ENCODE measurements at regions not wholly inside any gene's neighbourhood (a gene's known extent, or its start where the extent isn't known, plus 50 kb on each side); places are given as distances from the start of the nearest gene placed in this dataset.

DNA sequence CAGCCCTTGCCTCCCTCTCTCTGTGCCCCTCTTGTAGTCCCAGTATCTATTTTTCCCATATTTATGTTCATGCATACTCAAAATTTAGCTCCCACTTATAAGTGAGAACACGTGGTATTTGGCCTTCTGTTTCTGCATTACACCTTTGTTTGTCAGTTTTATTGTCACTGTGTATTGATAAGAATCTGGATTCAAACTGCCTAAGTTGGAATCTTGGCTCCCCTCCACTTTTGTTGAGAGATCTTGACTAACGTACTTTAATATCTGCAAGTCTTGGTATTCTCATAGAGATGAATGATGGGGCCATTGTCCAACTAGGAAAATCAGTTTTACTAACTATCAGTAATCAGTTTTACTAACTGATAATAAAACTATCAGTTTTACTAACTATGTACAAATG, 87.8 kb upstream of the PRMT6 start:
- H3K4me1 ChIP-seq (ENCODE audit: control insufficient read depth, insufficient read depth, low read length) = no peaks in the 10 kb centered on the region
- in situ Hi-C loops (cut with HindIII; ENCODE audit: low pct_unique_long_range_greater_than_20kb, low sequenced_read_pairs) (no loop called here), intact Hi-C loops (cut with micrococcal nuclease; ENCODE audit: unreplicated experiment) (no loop called here)
- ChIA-PET POLR2A (no interaction called here), CTCF (no interaction called here)
- no TSS peak for BruUV-seq (replicated peaks)
- H3K4me3 ChIP-seq (ENCODE audit: low read depth in 2 of 2, low read length in 2 of 2) = no peak overlapping the region
- no peak for TF ChIP-seq POLR2AphosphoS5 (IDR thresholded peaks at IDR 0.05; ENCODE audit: low read depth, low read length)
- TF ChIP-seq, protein P1, sequence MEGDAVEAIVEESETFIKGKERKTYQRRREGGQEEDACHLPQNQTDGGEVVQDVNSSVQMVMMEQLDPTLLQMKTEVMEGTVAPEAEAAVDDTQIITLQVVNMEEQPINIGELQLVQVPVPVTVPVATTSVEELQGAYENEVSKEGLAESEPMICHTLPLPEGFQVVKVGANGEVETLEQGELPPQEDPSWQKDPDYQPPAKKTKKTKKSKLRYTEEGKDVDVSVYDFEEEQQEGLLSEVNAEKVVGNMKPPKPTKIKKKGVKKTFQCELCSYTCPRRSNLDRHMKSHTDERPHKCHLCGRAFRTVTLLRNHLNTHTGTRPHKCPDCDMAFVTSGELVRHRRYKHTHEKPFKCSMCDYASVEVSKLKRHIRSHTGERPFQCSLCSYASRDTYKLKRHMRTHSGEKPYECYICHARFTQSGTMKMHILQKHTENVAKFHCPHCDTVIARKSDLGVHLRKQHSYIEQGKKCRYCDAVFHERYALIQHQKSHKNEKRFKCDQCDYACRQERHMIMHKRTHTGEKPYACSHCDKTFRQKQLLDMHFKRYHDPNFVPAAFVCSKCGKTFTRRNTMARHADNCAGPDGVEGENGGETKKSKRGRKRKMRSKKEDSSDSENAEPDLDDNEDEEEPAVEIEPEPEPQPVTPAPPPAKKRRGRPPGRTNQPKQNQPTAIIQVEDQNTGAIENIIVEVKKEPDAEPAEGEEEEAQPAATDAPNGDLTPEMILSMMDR (IDR thresholded peaks at IDR 0.05) = no peak
- TF ChIP-seq TCF7L2 (IDR thresholded peaks at IDR 0.05; ENCODE audit: low read depth, low read length) = no peak
- no peak overlapping the region for H3K27ac ChIP-seq (ENCODE audit: low read length)
- no peaks in the 10 kb centered on the region for H3K36me3 ChIP-seq (ENCODE audit: control insufficient read depth, insufficient read depth, low read length)
- no peaks in the 10 kb centered on the region for H3K27me3 ChIP-seq (ENCODE audit: control insufficient read depth, insufficient read depth, low read length)
- ATAC-seq (no peak), DNase-seq (ENCODE audit: low read depth, low spot score) (no peak)
- H3K9me3 ChIP-seq (ENCODE audit: control insufficient read depth, insufficient read depth, low read depth, low read length) = no peaks in the 10 kb centered on the region

DNA sequence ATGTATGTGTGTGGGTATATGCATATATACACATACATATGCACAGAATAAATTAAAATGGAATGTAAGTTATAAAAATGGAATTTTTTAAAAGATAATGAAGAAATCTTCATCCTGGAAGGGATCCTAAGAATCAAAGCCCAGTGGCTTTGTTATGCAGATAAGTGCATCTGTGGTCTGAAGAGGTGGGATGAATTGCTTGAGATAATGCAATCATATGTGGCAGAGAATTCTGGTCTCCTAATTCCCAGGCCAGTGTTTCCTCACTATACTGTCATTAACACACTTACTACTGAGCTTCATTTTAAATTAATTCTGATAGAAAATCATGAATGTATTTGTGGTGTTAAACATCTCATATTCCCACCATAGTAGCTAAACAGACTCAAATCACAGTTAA, 86.7 kb upstream of the PRMT6 start:
- no peak for TF ChIP-seq REST (IDR thresholded peaks at IDR 0.05; ENCODE audit: insufficient read depth in 1 of 2, low read depth in 2 of 2, low read length in 1 of 2)
- TF ChIP-seq, protein P1 (IDR thresholded peaks at IDR 0.05) = no peak
- TF ChIP-seq TCF7L2 (IDR thresholded peaks at IDR 0.05; ENCODE audit: low read depth, low read length) = no peak
- TF ChIP-seq SIN3A (IDR thresholded peaks at IDR 0.05; ENCODE audit: borderline replicate concordance, insufficient read depth, low read depth, low read length) = no peak
- no peak for TF ChIP-seq POLR2AphosphoS5 (IDR thresholded peaks at IDR 0.05; ENCODE audit: low read depth, low read length)
- BruUV-seq (replicated peaks) = no TSS peak
- DNase-seq (ENCODE audit: low read depth, low spot score) = no peak
- Histone ChIP-seq H3K27ac (ENCODE audit: low read length) (no peak overlapping the region), H3K36me3 (ENCODE audit: control insufficient read depth, insufficient read depth, low read length) (no peaks in the 10 kb centered on the region), H3K4me3 (ENCODE audit: low read depth in 2 of 2, low read length in 2 of 2) (no peak overlapping the region), H3K4me1 (ENCODE audit: control insufficient read depth, insufficient read depth, low read length) (no peaks in the 10 kb centered on the region), H3K27me3 (ENCODE audit: control insufficient read depth, insufficient read depth, low read length) (no peaks in the 10 kb centered on the region), H3K9me3 (ENCODE audit: control insufficient read depth, insufficient read depth, low read depth, low read length) (no peaks in the 10 kb centered on the region)
- in situ Hi-C loops (cut with HindIII; ENCODE audit: low pct_unique_long_range_greater_than_20kb, low sequenced_read_pairs) (no loop called here), intact Hi-C loops (cut with micrococcal nuclease; ENCODE audit: unreplicated experiment) (no loop called here)
- ChIA-PET CTCF (no interaction called here), POLR2A (no interaction called here)
- no peak for ATAC-seq

DNA sequence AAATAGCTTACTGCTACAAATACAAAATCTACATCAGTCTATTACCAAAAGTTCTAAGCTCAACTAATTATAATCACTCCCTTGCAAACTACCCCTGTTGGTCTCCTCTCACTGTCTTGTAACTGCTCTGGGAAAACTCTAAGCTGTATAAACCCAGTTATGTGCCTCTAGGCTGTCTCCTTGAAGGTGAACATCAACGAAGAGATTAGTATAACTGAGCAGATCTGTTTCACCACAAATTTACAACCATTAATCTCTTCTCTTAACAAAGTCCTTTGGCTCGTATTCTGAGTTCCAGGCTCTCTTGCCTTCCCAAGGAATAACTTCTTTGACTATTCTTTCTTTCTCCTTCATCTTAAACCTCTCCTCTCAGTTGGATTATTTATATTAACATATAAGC, 84.4 kb upstream of the PRMT6 start:
- CTCF ChIA-PET = no interaction called here
- Histone ChIP-seq H3K27me3 (ENCODE audit: control insufficient read depth, insufficient read depth, low read length) (no peaks in the 10 kb centered on the region), H3K27ac (ENCODE audit: low read length) (no peak overlapping the region), H3K4me3 (ENCODE audit: low read depth in 2 of 2, low read length in 2 of 2) (no peak overlapping the region), H3K4me1 (ENCODE audit: control insufficient read depth, insufficient read depth, low read length) (no peaks in the 10 kb centered on the region), H3K9me3 (ENCODE audit: control insufficient read depth, insufficient read depth, low read depth, low read length) (no peaks in the 10 kb centered on the region), H3K36me3 (ENCODE audit: control insufficient read depth, insufficient read depth, low read length) (no peaks in the 10 kb centered on the region)
- POLR2A ChIA-PET = no interaction called here
- BruUV-seq (replicated peaks) = no TSS peak
- ATAC-seq = no peak
- TF ChIP-seq, protein P1 (IDR thresholded peaks at IDR 0.05) = no peak
- no peak for TF ChIP-seq POLR2AphosphoS5 (IDR thresholded peaks at IDR 0.05; ENCODE audit: low read depth, low read length)
- no peak for TF ChIP-seq REST (IDR thresholded peaks at IDR 0.05; ENCODE audit: insufficient read depth in 1 of 2, low read depth in 2 of 2, low read length in 1 of 2)
- no peak for TF ChIP-seq SIN3A (IDR thresholded peaks at IDR 0.05; ENCODE audit: borderline replicate concordance, insufficient read depth, low read depth, low read length)
- TF ChIP-seq TCF7L2 (IDR thresholded peaks at IDR 0.05; ENCODE audit: low read depth, low read length) = no peak
- no peak for DNase-seq (ENCODE audit: low read depth, low spot score)
- intact Hi-C loops (cut with micrococcal nuclease; ENCODE audit: unreplicated experiment) = no loop called here
- in situ Hi-C loops (cut with HindIII; ENCODE audit: low pct_unique_long_range_greater_than_20kb, low sequenced_read_pairs) = no loop called here

Measured in Panc1 (cell line).